Erythroblast (primary cell): ENCODE measurements at regions not wholly inside any gene's neighbourhood (a gene's known extent, or its start where the extent isn't known, plus 50 kb on each side); places are given as distances from the start of the nearest gene placed in this dataset.

Source experiments
- GATA1 ChIP-seq: IDR thresholded peaks from 2 replicates; pipeline ENCODE4 v1.6.1; 2011; ENCODE audit warnings: low read depth, mild to moderate bottlenecking, control low read depth, low read length, moderate library complexity
- POLR2A ChIP-seq: IDR thresholded peaks from 2 replicates; pipeline ENCODE4 v1.6.1; 2011; ENCODE audit warnings: mild to moderate bottlenecking, low read length

DNA sequence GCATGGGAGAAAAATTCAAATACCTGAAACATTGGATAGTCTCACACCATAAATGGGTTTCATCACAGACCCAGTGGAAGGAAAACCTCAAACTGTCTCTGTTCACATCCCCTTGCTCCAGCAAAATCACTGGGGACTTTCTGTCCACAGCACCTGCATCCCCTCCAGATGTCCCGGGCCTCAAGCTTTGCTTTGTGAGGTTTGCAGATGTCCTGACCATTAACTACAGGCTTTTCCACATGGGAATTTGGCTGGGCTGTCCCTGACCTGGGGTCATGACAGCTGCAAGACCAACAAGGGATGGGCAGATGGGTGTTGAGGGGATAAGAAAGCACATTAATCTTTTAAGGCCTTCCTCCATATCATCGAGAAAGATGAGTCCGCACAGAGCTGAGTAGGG lies 427.9 kb downstream of the TXNL1 start:
- TF ChIP-seq POLR2A (no peak), GATA1 (no peak)
